Nephron progenitor cell (in vitro differentiated cells): ENCODE measurements at regions not wholly inside any gene's neighbourhood (a gene's known extent, or its start where the extent isn't known, plus 50 kb on each side); places are given as distances from the start of the nearest gene placed in this dataset.

Experiments used
- DNase-seq: peaks from one replicate; pipeline ENCODE4 v3.0.0; 2021
- H3K27ac Mint-ChIP-seq: 2 replicates; pipeline ENCODE4 v1.8.0; 2021; ENCODE audit warnings: mild to moderate bottlenecking, moderate library complexity, mixed read lengths
- H3K27me3 Mint-ChIP-seq: 2 replicates; pipeline ENCODE4 v1.8.0; 2021; ENCODE audit warnings: mild to moderate bottlenecking, low read depth, mixed read lengths; ENCODE audit not compliant: poor library complexity
- H3K36me3 Mint-ChIP-seq: 2 replicates; pipeline ENCODE4 v1.8.0; 2021; ENCODE audit warnings: low read depth, mixed read lengths
- H3K4me1 Mint-ChIP-seq: 2 replicates; pipeline ENCODE4 v1.8.0; 2021; ENCODE audit warnings: mixed read lengths
- H3K4me3 Mint-ChIP-seq: 2 replicates; pipeline ENCODE4 v1.8.0; 2021; ENCODE audit warnings: mild to moderate bottlenecking, moderate library complexity, mixed read lengths
- H3K9me3 Mint-ChIP-seq: 2 replicates; pipeline ENCODE4 v1.8.0; 2021; ENCODE audit warnings: mild to moderate bottlenecking, moderate library complexity, mixed read lengths
- CTCF ChIP-seq: fragments of 200-600 bp; sonication (generic); IDR thresholded peaks from 2 replicates; pipeline ENCODE4 v1.5.0; 2021; ENCODE audit warnings: antibody characterized with exemption

GRCh38 chr9:129557192-129558036, 63.5 kb downstream of the C9orf50 start:
- Mint-ChIP-seq H3K27ac (peak overlapping the region; percentile 97), H3K36me3 (no peaks in the 10 kb centered on the region), H3K9me3 (no peaks in the 10 kb centered on the region), H3K4me1 (peaks cover 85% of the 10 kb centered on the region), H3K27me3 (peaks cover 4% of the 10 kb centered on the region), H3K4me3 (peak overlapping the region; percentile 45)
- TF ChIP-seq CTCF = no peak
- peak; percentile 78 for DNase-seq

DNA sequence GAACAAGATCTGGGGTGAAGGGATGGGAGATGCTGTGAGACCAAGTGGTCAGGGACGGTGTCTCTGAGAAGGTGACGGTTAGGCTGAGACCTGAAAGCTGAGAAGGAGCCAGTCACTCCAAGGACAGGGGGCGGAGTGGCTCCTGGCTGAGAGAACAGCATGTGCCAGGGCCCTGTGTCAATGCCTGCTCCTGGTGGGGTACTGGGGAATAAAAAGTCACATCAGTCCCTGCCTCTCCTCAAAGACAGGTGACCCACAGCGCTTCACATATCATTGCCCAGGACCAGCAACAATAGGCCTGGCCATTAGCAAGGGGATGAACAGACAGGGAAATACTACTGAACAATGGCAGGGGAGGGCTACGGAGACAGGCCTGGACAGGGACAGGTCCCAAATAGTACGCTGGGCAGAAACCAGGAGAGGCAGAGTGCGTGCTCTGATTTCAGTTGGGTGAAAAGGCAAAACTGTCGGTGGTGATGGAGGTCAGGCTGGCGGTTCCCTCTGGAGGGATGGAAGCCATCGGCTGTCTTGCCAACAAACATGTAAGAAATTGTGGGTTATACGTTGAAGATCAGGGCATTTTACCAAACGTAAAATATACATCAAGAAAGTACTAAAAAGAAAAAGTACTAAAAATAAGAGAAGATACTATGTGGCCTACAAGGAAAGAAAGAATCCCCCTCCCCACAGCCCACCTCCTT, 64.3 kb downstream of the C9orf50 start:
- H3K4me3 Mint-ChIP-seq = peak overlapping the region; percentile 54
- no peaks in the 10 kb centered on the region for H3K9me3 Mint-ChIP-seq
- H3K27ac Mint-ChIP-seq = peak overlapping the region; percentile 97
- peaks cover 4% of the 10 kb centered on the region for H3K27me3 Mint-ChIP-seq
- no peaks in the 10 kb centered on the region for H3K36me3 Mint-ChIP-seq
- peaks cover 83% of the 10 kb centered on the region for H3K4me1 Mint-ChIP-seq
- no peak for DNase-seq
- no peak for TF ChIP-seq CTCF

GRCh38 chr9:129555512-129556215, 65.2 kb downstream of the C9orf50 start:
- H3K36me3 Mint-ChIP-seq = no peaks in the 10 kb centered on the region
- H3K4me1 Mint-ChIP-seq = peaks cover 76% of the 10 kb centered on the region
- no peak for DNase-seq
- no peak overlapping the region for H3K4me3 Mint-ChIP-seq
- no peak for TF ChIP-seq CTCF
- peaks cover 4% of the 10 kb centered on the region for H3K27me3 Mint-ChIP-seq
- H3K27ac Mint-ChIP-seq = peak overlapping the region; percentile 81
- no peaks in the 10 kb centered on the region for H3K9me3 Mint-ChIP-seq

GRCh38 chr9:129554649-129555048, 66.3 kb downstream of the C9orf50 start:
- no peak overlapping the region for H3K27ac Mint-ChIP-seq
- peaks cover 71% of the 10 kb centered on the region for H3K4me1 Mint-ChIP-seq
- TF ChIP-seq CTCF = no peak
- H3K27me3 Mint-ChIP-seq = peaks cover 4% of the 10 kb centered on the region
- H3K9me3 Mint-ChIP-seq = no peaks in the 10 kb centered on the region
- no peaks in the 10 kb centered on the region for H3K36me3 Mint-ChIP-seq
- no peak for DNase-seq
- no peak overlapping the region for H3K4me3 Mint-ChIP-seq

DNA sequence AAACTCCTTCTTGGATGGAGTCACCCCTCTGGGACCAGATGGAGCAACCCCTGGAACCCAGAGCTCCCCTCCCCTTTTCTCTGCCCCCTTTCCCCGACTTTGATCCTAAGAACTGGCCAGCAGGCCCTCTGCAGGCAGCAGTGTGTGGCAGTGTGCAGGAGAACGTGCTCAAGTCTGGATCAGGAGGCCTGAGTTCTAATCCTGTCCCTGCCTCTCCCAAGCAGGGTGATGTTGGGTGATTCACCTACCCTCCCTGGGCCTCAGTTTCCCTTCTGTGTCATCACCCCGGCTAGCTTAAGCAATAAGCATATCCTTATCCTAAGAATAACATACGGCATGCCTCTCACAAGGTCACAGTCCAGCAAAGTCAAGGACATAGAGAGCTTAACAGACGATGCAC, 67.6 kb downstream of the C9orf50 start:
- TF ChIP-seq CTCF = no peak
- no peaks in the 10 kb centered on the region for H3K9me3 Mint-ChIP-seq
- no peaks in the 10 kb centered on the region for H3K36me3 Mint-ChIP-seq
- peaks cover 75% of the 10 kb centered on the region for H3K4me1 Mint-ChIP-seq
- no peak overlapping the region for H3K4me3 Mint-ChIP-seq
- no peak overlapping the region for H3K27ac Mint-ChIP-seq
- H3K27me3 Mint-ChIP-seq = no peaks in the 10 kb centered on the region
- DNase-seq = no peak
